K562 (cell line): ENCODE measurements at regions not wholly inside any gene's neighbourhood (a gene's known extent, or its start where the extent isn't known, plus 50 kb on each side); places are given as distances from the start of the nearest gene placed in this dataset.

Source experiments
- ATF6 ChIP-seq: sonication (generic); formaldehyde crosslinking; IDR thresholded peaks from 2 replicates; pipeline ENCODE4 v1.4.0; 2020; ENCODE audit warnings: mild to moderate bottlenecking, missing genetic modification reagents
- FOXK1 ChIP-seq: sonication (generic); formaldehyde crosslinking; IDR thresholded peaks from 2 replicates; pipeline ENCODE4 v1.8.0; 2022; ENCODE audit warnings: missing genetic modification reagents, mild to moderate bottlenecking, borderline replicate concordance
- POLR2A ChIP-seq: fragments of 450-650 bp; conservative IDR thresholded peaks from 2 replicates; pipeline ENCODE4 v1.6.1; 2016
- POLR2G ChIP-seq: fragments of 200-400 bp; formaldehyde crosslinking; IDR thresholded peaks from 2 replicates; pipeline ENCODE4 v1.6.1; 2017; ENCODE audit warnings: low read depth, mild to moderate bottlenecking, antibody characterized with exemption, low read length, moderate library complexity
- RBM22 ChIP-seq: fragments of 200-400 bp; formaldehyde crosslinking; IDR thresholded peaks from 2 replicates; pipeline ENCODE4 v1.6.1; 2018; ENCODE audit warnings: low read length, low read depth; ENCODE audit not compliant: poor library complexity, severe bottlenecking
- ZNF24 ChIP-seq: fragments of 450-650 bp; IDR thresholded peaks from 2 replicates; pipeline ENCODE4 v1.6.1; 2016
- ZNF444 ChIP-seq: fragments of 250-450 bp; sonication (Bioruptor Pico); IDR thresholded peaks from 2 replicates; pipeline ENCODE4 v1.4.0; 2020; ENCODE audit warnings: mild to moderate bottlenecking, moderate library complexity

DNA sequence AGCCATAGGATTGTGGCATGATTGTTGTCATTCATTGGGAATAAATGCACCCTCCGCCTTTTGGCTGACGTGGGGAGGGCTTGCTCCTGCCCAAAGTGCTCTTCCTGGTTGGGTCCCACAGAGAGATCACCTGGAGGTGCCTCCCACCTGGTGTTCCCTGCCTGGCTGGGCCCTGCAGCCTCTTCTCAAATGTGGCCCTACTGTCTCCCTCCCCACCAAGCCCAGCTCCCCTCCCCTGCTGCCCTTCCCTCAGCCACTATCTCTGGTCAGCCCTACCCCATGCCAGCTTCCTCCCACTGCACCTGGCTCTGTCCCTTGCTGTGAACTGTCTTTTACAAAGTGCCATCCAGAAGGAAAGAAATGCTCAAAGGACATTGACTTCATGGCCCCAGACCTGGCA, 173.4 kb downstream of the GLI2 start:
- TF ChIP-seq POLR2G: no peak
- no peak for TF ChIP-seq ATF6 (CRISPR knock-in tag)
- no peak for TF ChIP-seq ZNF24
- no peak for TF ChIP-seq POLR2A
- TF ChIP-seq FOXK1 (CRISPR knock-in tag): no peak
- no peak for TF ChIP-seq ZNF444
- no peak for TF ChIP-seq RBM22
